Activated T-cell treated with anti-CD3 and anti-CD28 coated beads, Interleukin-2, amount 50 U/mL, for 24 hours (primary cell): ENCODE measurements at regions not wholly inside any gene's neighbourhood (a gene's known extent, or its start where the extent isn't known, plus 50 kb on each side); places are given as distances from the start of the nearest gene placed in this dataset.
"Not testable (repeated sequence)": the region's sequence is repeated elsewhere in the genome, so short reads cannot be mapped to it uniquely, and the experiment has no call there.

Source experiments
- DNase-seq: peaks from one replicate; pipeline ENCODE4 v3.0.0-alpha.2; 2020
- H3K27ac Mint-ChIP-seq: 2 replicates; pipeline ENCODE4 v1.8.0; 2020; ENCODE audit warnings: mild to moderate bottlenecking, mixed read lengths
- H3K27me3 Mint-ChIP-seq: 2 replicates; pipeline ENCODE4 v1.8.0; 2020; ENCODE audit warnings: mixed read lengths
- H3K36me3 Mint-ChIP-seq: 2 replicates; pipeline ENCODE4 v1.8.0; 2020; ENCODE audit warnings: low read depth, mixed read lengths
- H3K4me1 Mint-ChIP-seq: 2 replicates; pipeline ENCODE4 v1.8.0; 2020; ENCODE audit warnings: low read depth, mixed read lengths
- H3K4me3 Mint-ChIP-seq: 2 replicates; pipeline ENCODE4 v1.8.0; 2020; ENCODE audit warnings: mild to moderate bottlenecking, moderate library complexity, mixed read lengths
- H3K9me3 Mint-ChIP-seq: 2 replicates; pipeline ENCODE4 v1.8.0; 2020; ENCODE audit warnings: mixed read lengths

DNA sequence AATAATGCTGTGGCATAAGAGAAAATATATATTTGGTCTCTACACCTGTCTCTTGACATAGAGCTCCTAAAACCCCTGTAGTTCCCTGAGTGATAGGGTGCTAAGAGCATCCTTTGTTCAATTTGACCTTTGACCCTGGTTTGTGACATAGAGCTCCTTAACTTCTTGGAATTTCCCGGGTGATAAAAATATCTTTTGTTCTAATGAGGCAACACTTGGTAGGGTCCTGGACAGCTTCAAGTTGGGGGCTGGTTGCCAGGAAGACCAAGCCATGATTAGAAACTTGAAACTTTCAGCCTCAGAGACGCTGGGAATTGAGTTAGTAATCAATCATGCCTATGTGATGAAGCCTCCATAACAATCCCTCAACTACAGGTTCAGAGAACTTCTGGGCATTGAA, 105.4 kb downstream of the CASP12 start:
- peaks cover 8% of the 10 kb centered on the region for H3K4me1 Mint-ChIP-seq
- no peak overlapping the region for H3K27ac Mint-ChIP-seq
- no peak overlapping the region for H3K4me3 Mint-ChIP-seq
- H3K27me3 Mint-ChIP-seq: no peaks in the 10 kb centered on the region
- DNase-seq: no peak
- H3K36me3 Mint-ChIP-seq: peaks cover 2% of the 10 kb centered on the region
- H3K9me3 Mint-ChIP-seq: peaks cover 2% of the 10 kb centered on the region

DNA sequence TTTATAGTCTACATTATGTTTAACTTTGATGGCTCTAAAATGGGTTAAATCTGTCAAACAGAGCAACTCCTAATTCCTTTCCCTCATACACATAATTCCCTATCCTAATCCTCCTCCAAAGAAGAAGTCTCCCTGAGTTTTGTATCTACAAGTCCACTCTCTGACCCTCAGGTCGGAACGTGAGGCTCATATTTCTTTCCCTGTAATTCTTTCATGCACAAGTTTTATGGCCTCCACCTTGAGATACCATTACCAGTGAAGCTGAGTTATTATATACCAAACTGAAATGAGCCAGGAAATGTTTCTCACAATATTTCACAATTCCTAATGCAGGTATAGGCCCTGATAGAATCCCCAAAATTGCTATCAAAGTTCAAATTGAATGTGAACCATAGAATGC, 106.4 kb downstream of the CASP12 start:
- H3K9me3 Mint-ChIP-seq: peaks cover 2% of the 10 kb centered on the region
- H3K4me1 Mint-ChIP-seq: peaks cover 2% of the 10 kb centered on the region
- peaks cover 2% of the 10 kb centered on the region for H3K36me3 Mint-ChIP-seq
- H3K27me3 Mint-ChIP-seq: no peaks in the 10 kb centered on the region
- H3K27ac Mint-ChIP-seq: no peak overlapping the region
- no peak overlapping the region for H3K4me3 Mint-ChIP-seq
- no peak for DNase-seq

DNA sequence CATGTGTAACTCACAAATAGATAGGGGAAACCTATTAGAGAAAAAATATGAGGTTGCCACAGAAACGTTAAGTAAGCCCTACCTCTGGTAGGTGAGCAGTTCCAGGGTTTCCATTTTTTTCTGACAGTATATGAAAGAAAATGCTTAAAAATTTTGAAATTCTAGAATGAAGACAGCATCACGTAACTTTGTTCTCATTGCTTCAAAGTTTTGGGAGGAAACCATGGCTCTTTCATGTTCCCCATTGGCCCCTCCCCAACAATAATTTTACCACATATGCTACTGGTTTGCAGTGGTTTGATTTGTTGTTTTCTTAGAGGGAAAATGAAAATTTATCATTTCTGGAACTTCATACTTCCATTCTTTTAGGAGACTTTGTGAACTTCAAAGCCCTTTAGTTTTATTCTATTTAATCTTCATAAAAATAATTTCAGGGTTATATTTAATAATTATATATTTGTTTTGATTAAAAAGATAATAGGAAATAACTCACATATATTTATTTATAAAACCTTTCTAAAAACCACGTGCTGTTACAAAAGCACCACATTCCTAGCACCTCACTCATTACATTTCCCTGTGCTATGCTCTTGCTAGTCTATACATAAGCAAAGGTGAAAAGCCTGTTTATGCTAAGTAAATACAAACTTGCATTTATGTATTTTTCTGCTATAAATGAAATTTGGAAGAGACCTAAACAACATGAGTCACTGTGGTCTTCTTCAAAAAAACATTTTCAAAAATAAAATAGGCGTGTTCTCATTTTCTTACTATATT, 113.4 kb downstream of the CASP12 start:
- H3K27me3 Mint-ChIP-seq: no peaks in the 10 kb centered on the region
- no peaks in the 10 kb centered on the region for H3K9me3 Mint-ChIP-seq
- DNase-seq: no peak
- H3K27ac Mint-ChIP-seq: no peak overlapping the region
- H3K4me3 Mint-ChIP-seq: no peak overlapping the region
- H3K4me1 Mint-ChIP-seq: peaks cover 4% of the 10 kb centered on the region
- no peaks in the 10 kb centered on the region for H3K36me3 Mint-ChIP-seq

DNA sequence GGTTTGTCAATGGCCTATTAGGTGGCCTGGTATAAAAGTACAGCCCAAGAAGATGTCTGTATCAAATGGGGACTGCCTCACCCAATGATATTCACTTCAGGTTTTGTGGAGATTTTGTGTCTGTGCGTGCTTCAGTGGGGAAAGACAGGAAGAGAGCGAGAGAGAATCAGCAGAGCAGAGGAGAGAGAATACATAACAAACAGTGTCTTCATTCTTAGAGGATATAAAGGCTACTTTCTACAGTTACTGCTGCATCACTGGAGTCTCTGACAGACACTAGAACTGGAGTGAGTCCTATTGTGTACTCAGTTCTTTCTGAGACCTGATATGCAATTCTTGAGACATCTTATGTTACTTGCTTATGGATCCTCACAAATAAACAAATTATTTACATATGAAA, 115.0 kb downstream of the CASP12 start:
- Mint-ChIP-seq H3K4me3 (no peak overlapping the region), H3K9me3 (no peaks in the 10 kb centered on the region), H3K27ac (no peak overlapping the region), H3K27me3 (no peaks in the 10 kb centered on the region), H3K36me3 (no peaks in the 10 kb centered on the region), H3K4me1 (peaks cover 4% of the 10 kb centered on the region)
- DNase-seq: no peak

DNA sequence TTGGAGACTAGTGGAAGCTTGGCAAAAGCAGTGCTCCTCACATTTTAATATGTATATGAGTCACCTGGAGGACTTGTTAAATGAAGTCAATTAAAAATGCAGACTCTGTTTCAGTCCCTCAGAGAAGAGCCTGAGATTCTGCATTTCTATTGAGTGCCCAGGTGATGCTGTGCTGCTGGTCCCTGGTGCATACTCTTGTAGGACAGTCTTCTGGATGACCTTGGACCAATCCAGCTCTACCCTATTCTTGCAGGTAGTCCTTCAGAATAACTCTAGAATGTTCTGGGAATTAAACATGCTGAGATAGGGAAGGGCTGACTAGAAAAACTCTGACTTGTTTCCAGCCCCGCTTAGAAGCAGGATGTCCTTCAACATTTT, 115.9 kb downstream of the CASP12 start:
- Mint-ChIP-seq H3K27ac (no peak overlapping the region), H3K4me3 (no peak overlapping the region), H3K36me3 (no peaks in the 10 kb centered on the region)

DNA sequence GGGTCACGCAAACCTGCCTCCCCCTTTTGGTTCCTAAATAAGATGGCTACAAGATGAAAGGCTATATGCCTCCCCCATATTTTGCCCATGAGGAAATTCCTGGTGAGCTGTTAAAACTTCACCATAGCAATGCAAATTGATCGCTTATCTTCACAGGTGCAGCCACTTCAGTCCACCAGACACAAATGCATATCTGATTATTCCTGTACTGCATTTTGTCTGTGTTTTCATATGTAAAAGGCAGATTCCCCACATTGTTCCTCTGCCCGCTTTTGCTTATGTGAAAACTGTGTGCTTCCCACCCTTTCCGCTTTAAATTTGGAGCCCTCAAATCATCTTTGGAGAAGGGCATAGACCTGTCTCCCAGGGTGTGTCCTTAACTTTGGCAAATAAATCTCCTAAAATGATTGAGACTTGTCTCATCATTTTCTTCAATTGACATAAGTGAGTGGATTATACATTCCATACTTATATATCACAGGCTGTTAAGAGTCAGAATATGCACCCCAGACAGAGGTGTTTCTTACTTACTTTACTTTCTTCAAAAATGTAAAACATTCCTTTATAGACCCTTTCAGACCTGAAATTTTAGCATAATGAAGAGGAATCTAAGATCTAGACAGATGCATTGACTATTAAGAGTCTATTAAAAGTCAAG, 116.4 kb downstream of the CASP12 start:
- Mint-ChIP-seq H3K4me1 (peaks cover 4% of the 10 kb centered on the region), H3K4me3 (no peak overlapping the region), H3K36me3 (no peaks in the 10 kb centered on the region), H3K9me3 (no peaks in the 10 kb centered on the region), H3K27me3 (no peaks in the 10 kb centered on the region), H3K27ac (no peak overlapping the region)
- DNase-seq: no peak

More for the DNA sequence above, 115.9 kb downstream of the CASP12 start:
- no peak for DNase-seq
- H3K27me3 Mint-ChIP-seq: no peaks in the 10 kb centered on the region
- H3K4me1 Mint-ChIP-seq: peaks cover 4% of the 10 kb centered on the region
- H3K9me3 Mint-ChIP-seq: no peaks in the 10 kb centered on the region

DNA sequence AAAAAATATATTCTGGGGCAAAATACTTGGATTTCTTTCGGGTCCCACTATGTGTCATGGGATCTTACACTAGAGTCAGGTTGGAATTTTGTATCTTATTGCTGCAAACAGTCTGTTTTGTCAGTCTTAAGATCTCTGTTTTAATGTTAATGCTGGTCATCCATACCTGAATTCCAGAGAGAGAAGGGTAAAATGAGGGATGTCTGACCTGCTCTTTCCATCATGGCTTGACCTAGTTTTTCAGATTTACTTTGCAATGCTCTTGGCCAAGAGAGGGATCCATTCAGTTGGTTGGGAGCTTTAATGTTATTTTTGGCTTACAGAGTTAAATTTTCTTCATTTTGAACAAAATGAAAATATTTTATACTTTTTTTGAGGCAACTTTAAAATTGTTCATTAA, 117.2 kb downstream of the CASP12 start:
- DNase-seq: no peak
- H3K36me3 Mint-ChIP-seq: no peaks in the 10 kb centered on the region
- H3K9me3 Mint-ChIP-seq: no peaks in the 10 kb centered on the region
- H3K27ac Mint-ChIP-seq: no peak overlapping the region
- H3K4me3 Mint-ChIP-seq: no peak overlapping the region
- H3K4me1 Mint-ChIP-seq: peaks cover 4% of the 10 kb centered on the region
- no peaks in the 10 kb centered on the region for H3K27me3 Mint-ChIP-seq

DNA sequence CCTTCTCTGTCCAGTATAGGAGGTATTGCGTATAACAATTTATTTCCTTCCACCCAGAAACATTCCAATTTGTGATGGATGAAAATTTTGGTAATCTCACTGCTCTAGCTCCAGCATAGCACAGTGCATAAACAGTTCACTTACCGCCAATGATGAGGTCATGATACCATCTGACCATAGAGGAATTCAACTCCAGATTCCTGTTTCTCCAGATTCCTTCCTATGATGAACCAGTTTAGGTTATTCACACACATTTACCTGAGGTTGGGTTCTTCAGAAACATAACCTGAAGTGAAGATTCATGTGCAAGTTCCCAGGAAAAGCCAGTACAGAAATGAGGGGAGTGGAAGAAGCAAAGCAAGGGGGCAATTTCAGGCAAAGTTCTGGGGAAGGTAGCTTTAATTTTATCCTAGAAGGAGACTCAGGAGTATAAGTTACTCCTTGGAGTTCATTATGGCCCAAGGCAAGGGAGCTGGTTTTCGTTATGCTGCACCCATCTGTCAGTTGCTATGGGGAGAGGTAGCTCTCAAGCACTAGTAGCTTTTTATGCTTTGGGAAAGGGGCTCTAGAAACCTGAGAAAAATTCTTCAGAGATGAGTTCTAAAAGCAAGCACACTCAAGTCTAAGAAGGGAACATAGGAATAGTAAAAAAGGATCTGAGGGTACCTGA, 121.6 kb downstream of the CASP12 start:
- H3K9me3 Mint-ChIP-seq: peaks cover 2% of the 10 kb centered on the region
- no peak overlapping the region for H3K27ac Mint-ChIP-seq
- no peak overlapping the region for H3K4me3 Mint-ChIP-seq
- no peaks in the 10 kb centered on the region for H3K27me3 Mint-ChIP-seq
- H3K36me3 Mint-ChIP-seq: no peaks in the 10 kb centered on the region
- DNase-seq: no peak
- H3K4me1 Mint-ChIP-seq: peaks cover 16% of the 10 kb centered on the region

DNA sequence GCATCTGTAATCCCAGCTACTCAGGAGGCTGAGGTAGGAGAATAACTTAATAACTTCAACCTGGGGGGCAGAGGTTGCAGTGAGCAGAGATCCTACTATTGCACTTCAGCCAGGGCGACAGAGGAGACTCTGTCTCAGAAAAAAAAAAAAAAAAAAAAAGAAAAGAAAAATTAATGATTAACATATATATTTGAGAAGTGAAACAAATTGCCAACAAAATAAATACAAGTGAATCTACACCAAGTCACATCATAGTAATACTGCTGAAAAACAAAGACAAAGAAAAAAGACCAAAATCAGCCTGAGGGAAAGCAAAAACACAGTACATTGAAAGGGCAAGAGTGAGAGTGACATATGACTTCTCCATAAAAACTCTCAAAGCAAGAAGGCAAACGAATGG, 123.7 kb downstream of the CASP12 start:
- no peaks in the 10 kb centered on the region for H3K27me3 Mint-ChIP-seq
- peaks cover 2% of the 10 kb centered on the region for H3K9me3 Mint-ChIP-seq
- no peak overlapping the region for H3K4me3 Mint-ChIP-seq
- H3K27ac Mint-ChIP-seq: no peak overlapping the region
- no peak for DNase-seq
- H3K36me3 Mint-ChIP-seq: no peaks in the 10 kb centered on the region
- H3K4me1 Mint-ChIP-seq: peaks cover 18% of the 10 kb centered on the region

DNA sequence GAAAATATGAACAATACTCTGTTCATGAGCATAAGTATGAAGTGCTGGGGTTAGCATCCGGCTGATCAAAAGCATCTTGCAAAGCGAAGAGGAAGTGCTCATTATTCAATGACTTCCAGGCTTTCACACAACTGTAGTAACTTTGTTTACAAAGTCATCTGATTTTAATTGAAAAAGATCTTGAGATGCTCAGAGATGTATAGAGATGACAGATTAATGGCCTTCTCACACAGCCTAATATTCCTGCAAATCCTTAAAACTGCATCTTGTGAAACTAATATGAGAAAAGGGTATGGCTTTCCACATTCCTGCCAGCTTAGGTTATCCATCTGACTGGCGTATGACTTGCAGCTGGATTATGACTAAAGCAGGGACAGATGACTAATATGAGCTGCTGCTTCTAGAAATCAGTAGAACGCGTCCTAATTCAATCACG, 125.4 kb downstream of the CASP12 start:
- H3K36me3 Mint-ChIP-seq: no peaks in the 10 kb centered on the region
- no peak overlapping the region for H3K27ac Mint-ChIP-seq
- DNase-seq: no peak
- H3K4me1 Mint-ChIP-seq: peaks cover 18% of the 10 kb centered on the region
- peaks cover 2% of the 10 kb centered on the region for H3K9me3 Mint-ChIP-seq
- no peaks in the 10 kb centered on the region for H3K27me3 Mint-ChIP-seq
- no peak overlapping the region for H3K4me3 Mint-ChIP-seq

DNA sequence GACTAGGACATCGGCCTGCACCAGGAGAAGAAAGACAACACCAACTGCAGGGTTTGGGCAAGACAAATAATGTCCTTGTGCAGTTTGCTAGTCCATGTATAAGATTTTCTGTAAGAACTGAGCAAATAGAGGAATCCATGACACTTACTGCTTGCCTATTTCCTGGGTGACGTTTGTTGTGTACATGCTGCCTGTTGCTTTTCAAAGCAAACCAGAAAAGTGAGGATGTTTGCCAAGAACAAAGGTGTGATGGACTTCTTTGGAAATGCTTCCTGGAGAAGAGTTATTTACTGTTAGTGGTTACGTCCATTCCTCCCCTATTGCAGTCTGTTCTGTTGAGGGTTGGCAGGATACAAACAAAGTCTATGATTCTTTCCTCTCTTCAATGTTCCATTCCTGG, 126.5 kb downstream of the CASP12 start:
- no peak overlapping the region for H3K27ac Mint-ChIP-seq
- H3K27me3 Mint-ChIP-seq: no peaks in the 10 kb centered on the region
- DNase-seq: no peak

DNA sequence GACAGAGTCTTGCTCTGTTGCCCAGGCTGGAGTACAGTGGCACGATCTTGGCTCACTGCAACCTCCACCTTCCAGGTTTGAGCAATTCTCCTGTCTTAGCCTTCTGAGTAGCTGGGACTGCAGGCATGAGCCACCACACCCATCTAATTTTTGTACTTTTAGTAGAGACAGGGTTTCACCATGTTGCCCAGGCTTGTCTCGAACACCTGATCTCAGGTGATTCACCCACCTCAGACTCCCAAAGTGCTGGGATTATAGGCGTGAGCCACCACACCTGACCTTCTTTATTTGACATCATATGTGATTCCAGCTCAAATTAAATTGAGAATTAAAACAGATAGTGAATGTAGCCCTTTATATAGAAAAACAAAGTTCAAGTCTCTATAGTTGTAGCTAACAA, 127.2 kb downstream of the CASP12 start:
- not testable (repeated sequence) for DNase-seq, H3K27me3 Mint-ChIP-seq, H3K4me3 Mint-ChIP-seq, H3K27ac Mint-ChIP-seq, H3K36me3 Mint-ChIP-seq, H3K9me3 Mint-ChIP-seq
- peaks cover 22% of the 10 kb centered on the region for H3K4me1 Mint-ChIP-seq

More for the DNA sequence above, 126.5 kb downstream of the CASP12 start:
- Mint-ChIP-seq H3K4me1 (peaks cover 18% of the 10 kb centered on the region), H3K9me3 (peaks cover 2% of the 10 kb centered on the region), H3K36me3 (no peaks in the 10 kb centered on the region), H3K4me3 (no peak overlapping the region)

DNA sequence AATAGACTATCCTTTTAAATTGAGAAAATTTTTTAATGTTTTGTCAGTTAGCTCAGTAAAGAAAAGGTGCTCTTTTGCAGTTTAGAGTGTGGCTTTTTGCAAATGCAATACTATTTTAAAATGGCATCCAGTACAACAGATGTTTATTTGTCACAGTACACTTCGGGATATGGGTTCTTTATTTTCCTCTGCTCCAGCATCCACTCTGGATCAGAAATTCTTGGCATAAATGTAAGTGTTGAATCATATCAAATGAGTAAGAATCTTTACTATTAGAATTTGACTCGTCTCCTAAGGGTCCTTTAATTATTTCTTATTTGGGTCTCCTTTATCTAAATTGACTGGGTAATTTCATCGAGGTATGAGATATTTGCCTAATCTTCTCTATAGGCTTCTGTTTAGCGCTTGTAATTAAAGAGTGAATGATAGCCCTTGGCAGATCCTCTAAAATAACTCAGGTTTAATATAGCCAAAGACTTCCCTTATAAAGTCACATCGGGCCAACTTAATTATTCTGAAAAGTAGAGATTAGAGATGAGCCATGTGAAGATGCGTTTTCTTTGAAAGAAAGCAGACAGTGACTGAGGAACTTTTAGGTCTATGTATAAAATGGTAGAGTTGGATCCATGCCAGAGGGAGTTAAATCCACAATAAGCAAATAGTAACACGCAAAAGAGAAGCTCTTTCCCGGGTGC, 132.7 kb downstream of the CASP12 start:
- H3K27me3 Mint-ChIP-seq: no peaks in the 10 kb centered on the region
- peaks cover under 1% of the 10 kb centered on the region for H3K9me3 Mint-ChIP-seq
- no peak overlapping the region for H3K4me3 Mint-ChIP-seq
- H3K27ac Mint-ChIP-seq: no peak overlapping the region
- H3K36me3 Mint-ChIP-seq: no peaks in the 10 kb centered on the region
- peaks cover 26% of the 10 kb centered on the region for H3K4me1 Mint-ChIP-seq
- no peak for DNase-seq

DNA sequence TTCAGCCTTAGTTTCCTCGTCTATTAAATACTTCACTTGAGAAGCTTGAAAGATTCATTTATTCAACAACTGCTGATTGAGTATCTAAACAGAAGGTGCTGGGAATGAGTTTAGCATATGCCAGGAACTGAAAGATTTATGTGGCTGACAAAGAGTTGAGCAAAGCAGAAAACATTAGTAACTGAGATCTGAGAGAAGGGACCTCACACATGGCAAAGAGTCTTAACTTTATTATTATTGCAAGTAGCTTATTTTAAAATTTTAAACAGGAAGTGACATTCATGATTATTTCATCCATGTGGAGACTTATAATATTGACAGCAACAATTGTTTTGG, 133.6 kb downstream of the CASP12 start:
- Mint-ChIP-seq H3K27me3 (no peaks in the 10 kb centered on the region), H3K27ac (peak overlapping the region; percentile 76), H3K4me1 (peaks cover 26% of the 10 kb centered on the region), H3K36me3 (peaks cover 6% of the 10 kb centered on the region), H3K9me3 (peaks cover 9% of the 10 kb centered on the region), H3K4me3 (no peak overlapping the region)
- no peak for DNase-seq
